ENCODE measurements at regions not wholly inside any gene's neighbourhood (a gene's known extent, or its start where the extent isn't known, plus 50 kb on each side); places are given as distances from the start of the nearest gene placed in this dataset.
"Not testable (repeated sequence)": the region's sequence is repeated elsewhere in the genome, so short reads cannot be mapped to it uniquely, and the experiment has no call there.

DNA sequence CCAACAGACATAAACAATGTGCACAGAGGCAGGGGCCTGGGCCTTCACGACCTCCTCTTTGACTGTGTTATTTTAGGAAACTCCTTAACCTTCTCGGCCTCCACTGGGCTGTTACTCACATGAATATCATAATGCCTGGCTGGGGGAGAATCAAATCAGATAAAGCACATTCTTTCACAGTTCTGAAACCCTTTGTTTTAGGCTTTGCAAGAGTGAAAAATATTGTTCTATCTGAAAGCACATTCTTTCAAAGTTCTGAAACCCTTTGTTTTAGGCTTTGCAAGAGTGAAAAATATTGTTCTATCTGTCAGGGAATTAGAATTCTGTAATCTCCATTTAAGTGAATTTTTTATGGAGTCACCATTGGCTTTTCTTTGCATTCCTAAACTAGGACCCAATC is 50.7 kb upstream of the SYNDIG1 start:
- intact Hi-C loops (cut with DNase I), result no loop called here
- Histone ChIP-seq H3K4me1 (no peaks in the 10 kb centered on the region), H3K36me3 (no peaks in the 10 kb centered on the region), H3K4me3 (no peak overlapping the region), H3K9me3 (peaks cover 0 to 3% (median 0%) of the 10 kb centered on the region in 4 donors), H3K27ac (no peak overlapping the region), H3K27me3 (no peaks in the 10 kb centered on the region)
- WGBS, 2 donors, result 57 to 71% methylated on average over 2 of the region's 2 CpGs
- TF ChIP-seq, protein P1, sequence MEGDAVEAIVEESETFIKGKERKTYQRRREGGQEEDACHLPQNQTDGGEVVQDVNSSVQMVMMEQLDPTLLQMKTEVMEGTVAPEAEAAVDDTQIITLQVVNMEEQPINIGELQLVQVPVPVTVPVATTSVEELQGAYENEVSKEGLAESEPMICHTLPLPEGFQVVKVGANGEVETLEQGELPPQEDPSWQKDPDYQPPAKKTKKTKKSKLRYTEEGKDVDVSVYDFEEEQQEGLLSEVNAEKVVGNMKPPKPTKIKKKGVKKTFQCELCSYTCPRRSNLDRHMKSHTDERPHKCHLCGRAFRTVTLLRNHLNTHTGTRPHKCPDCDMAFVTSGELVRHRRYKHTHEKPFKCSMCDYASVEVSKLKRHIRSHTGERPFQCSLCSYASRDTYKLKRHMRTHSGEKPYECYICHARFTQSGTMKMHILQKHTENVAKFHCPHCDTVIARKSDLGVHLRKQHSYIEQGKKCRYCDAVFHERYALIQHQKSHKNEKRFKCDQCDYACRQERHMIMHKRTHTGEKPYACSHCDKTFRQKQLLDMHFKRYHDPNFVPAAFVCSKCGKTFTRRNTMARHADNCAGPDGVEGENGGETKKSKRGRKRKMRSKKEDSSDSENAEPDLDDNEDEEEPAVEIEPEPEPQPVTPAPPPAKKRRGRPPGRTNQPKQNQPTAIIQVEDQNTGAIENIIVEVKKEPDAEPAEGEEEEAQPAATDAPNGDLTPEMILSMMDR (IDR thresholded peaks at IDR 0.05), result no peak
- TF ChIP-seq POLR2A (IDR thresholded peaks at IDR 0.05), result no peak
- TF ChIP-seq EP300 (IDR thresholded peaks at IDR 0.05), result no peak
- no peak for TF ChIP-seq POLR2AphosphoS5 (IDR thresholded peaks at IDR 0.05)
- DNase-seq, result no peak

DNA sequence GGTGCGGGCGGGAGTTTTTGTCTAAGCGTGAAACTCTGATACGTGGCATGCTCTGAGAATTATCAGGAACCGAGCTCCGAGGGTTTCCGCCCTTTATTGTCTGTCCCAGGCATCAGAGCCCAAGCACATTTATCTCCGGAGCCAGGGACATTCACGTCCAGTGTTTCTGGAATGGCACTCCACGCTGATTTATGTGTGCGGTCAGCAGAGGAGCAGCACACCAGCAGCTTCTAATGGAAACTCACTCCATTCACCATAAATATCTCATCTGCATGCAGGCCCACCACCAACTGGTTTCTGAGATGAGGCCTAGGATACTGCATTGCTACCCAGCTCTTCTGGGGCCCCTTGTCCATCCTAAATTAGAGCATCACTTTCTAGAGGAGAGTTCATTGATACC is 51.9 kb upstream of the SYNDIG1 start:
- TF ChIP-seq, protein P1 (IDR thresholded peaks at IDR 0.05), result no peak
- no peak for TF ChIP-seq POLR2A (IDR thresholded peaks at IDR 0.05)
- no peak for TF ChIP-seq EP300 (IDR thresholded peaks at IDR 0.05)
- TF ChIP-seq POLR2AphosphoS5 (IDR thresholded peaks at IDR 0.05), result no peak
- no peaks in the 10 kb centered on the region for H3K36me3 ChIP-seq
- no peak overlapping the region for H3K4me3 ChIP-seq
- intact Hi-C loops (cut with DNase I), result no loop called here
- no peaks in the 10 kb centered on the region for H3K4me1 ChIP-seq
- peaks cover 0 to 3% (median 0%) of the 10 kb centered on the region in 4 donors for H3K9me3 ChIP-seq
- no peak overlapping the region for H3K27ac ChIP-seq
- 82 to 88% methylated on average over 11 of the region's 11 CpGs for WGBS, 2 donors
- no peaks in the 10 kb centered on the region for H3K27me3 ChIP-seq
- DNase-seq, result no peak

DNA sequence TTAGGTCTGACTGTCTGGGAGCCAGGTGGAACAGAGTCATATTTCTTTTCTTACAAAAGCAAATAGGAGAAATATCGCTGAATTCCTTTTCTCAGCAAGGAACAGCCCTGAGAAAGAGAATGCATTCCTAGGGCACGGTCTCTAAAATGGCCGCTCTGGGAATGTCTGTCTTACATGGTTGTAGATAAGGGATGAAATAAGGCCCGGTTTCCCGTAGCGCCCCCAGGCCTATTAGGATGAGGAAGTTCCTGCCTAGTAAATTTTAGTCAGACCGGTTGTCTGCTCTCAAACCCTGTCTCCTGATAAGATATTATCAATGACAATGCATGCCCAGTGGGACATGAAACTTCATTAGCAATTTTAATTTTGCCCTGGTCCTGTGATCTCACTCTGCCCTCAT is 54.0 kb upstream of the SYNDIG1 start:
- 78 to 87% methylated on average over 7 of the region's 7 CpGs for WGBS, 2 donors
- DNase-seq; intact Hi-C loops (cut with DNase I): not testable (repeated sequence)

DNA sequence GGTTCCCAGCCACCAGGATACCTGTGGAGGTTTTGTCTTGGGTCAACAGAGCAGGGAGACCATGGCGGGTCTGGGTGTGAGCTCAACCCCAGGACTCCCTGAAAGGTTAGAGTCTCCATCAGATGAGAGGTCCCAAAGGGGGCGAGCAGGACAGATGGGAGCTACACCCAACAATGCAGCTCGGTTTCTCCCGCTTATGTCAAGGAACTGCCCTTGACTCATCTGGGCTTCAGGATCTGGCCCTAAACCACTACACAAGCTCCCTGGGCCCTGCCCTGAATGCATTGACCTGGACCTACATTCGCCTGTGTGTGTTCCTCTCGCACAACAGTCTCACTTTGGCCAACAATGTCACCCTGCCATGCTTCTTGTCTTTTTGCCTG is 57.6 kb upstream of the SYNDIG1 start:
- DNase-seq, result no peak
- no peak for TF ChIP-seq POLR2A (IDR thresholded peaks at IDR 0.05)
- no peak for TF ChIP-seq EP300 (IDR thresholded peaks at IDR 0.05)
- TF ChIP-seq, protein P1 (IDR thresholded peaks at IDR 0.05), result no peak
- no peak for TF ChIP-seq POLR2AphosphoS5 (IDR thresholded peaks at IDR 0.05)
- H3K4me3 ChIP-seq, result no peak overlapping the region
- peaks cover 0 to 3% (median 0%) of the 10 kb centered on the region in 4 donors for H3K9me3 ChIP-seq
- no peak overlapping the region for H3K27ac ChIP-seq
- H3K4me1 ChIP-seq, result no peaks in the 10 kb centered on the region
- intact Hi-C loops (cut with DNase I), result no loop called here
- no peaks in the 10 kb centered on the region for H3K36me3 ChIP-seq
- WGBS, 2 donors, result 90 to 91% methylated on average over 6 of the region's 6 CpGs
- no peaks in the 10 kb centered on the region for H3K27me3 ChIP-seq

More for the DNA sequence above, 54.0 kb upstream of the SYNDIG1 start:
- H3K4me3 ChIP-seq, H3K27ac ChIP-seq, H3K27me3 ChIP-seq, H3K9me3 ChIP-seq, H3K36me3 ChIP-seq, H3K4me1 ChIP-seq: not testable (repeated sequence)

DNA sequence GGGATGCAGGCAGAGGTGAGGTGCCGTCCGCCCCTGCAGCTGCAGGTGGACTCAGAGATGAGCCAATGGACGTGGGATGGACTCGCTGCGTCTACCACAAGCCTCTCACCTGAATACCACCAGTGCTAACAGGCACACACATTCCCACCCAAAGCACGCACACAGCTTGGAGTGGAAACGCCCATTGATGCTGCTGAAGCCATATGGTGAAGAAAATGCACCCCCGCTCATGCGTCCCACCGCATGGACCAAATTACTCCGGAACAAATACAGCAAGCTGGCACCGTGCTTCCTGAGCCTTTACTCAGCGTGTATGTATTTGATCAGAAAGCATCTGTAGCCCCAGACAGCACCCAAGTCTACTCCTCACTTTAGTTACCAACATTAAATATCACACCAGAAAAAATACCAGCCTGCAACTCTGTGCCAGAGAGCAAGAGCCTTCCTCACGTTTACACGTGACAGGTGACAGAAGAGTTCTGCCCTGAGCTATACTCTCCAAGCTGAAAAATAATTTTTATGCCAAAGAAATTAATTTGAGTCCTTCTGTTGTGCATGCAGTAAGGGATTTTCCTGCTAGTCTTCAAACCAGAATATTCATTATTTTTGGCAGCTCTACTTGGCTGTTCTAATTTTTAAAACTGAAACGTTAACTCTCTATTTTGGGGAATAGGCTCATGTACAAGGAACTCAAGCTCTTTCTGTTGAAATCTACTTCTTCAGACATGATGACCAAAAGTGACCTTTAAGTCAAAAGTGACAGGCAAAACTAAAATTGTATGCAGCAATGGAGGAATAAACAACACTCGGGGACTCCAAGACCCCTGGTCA is 58.2 kb upstream of the SYNDIG1 start:
- H3K27me3 ChIP-seq, result no peaks in the 10 kb centered on the region
- H3K27ac ChIP-seq, result no peak overlapping the region
- no peaks in the 10 kb centered on the region for H3K4me1 ChIP-seq
- H3K4me3 ChIP-seq, result no peak overlapping the region
- DNase-seq, result no peak
- 86 to 87% methylated on average over 17 of the region's 17 CpGs for WGBS, 2 donors
- TF ChIP-seq POLR2AphosphoS5 (IDR thresholded peaks at IDR 0.05), result no peak
- no peak for TF ChIP-seq POLR2A (IDR thresholded peaks at IDR 0.05)
- TF ChIP-seq EP300 (IDR thresholded peaks at IDR 0.05), result no peak
- TF ChIP-seq, protein P1 (IDR thresholded peaks at IDR 0.05), result no peak
- intact Hi-C loops (cut with DNase I), result no loop called here
- H3K36me3 ChIP-seq, result no peaks in the 10 kb centered on the region
- H3K9me3 ChIP-seq, result peaks cover 0 to 3% (median 0%) of the 10 kb centered on the region in 4 donors

Measured in sigmoid colon (tissue), 6 donors.